SU-DHL-6 (cell line): ENCODE measurements at regions not wholly inside any gene's neighbourhood (a gene's known extent, or its start where the extent isn't known, plus 50 kb on each side); places are given as distances from the start of the nearest gene placed in this dataset.

Experiments used
- H2AFZ ChIP-seq: fragments of 200-600 bp; sonication (generic); 2 replicates; pipeline ENCODE4 v1.6.1; 2014; ENCODE audit warnings: low read depth, mild to moderate bottlenecking, moderate library complexity, mixed read lengths, antibody characterized with exemption, low read length; ENCODE audit not compliant: severe bottlenecking
- H3F3A ChIP-seq: fragments of 200-600 bp; shearing (Covaris generic); 2 replicates; pipeline ENCODE4 v1.6.0; 2016; ENCODE audit warnings: antibody characterized with exemption, mild to moderate bottlenecking; ENCODE audit not compliant: insufficient read depth
- H3K27ac ChIP-seq: fragments of 200-600 bp; sonication (generic); 2 replicates; pipeline ENCODE4 v1.5.1; 2016; ENCODE audit warnings: low read depth, mild to moderate bottlenecking, low read length, moderate library complexity, mixed read lengths
- H3K27me3 ChIP-seq: fragments of 200-600 bp; sonication (generic), shearing (Covaris generic); 2 replicates; pipeline ENCODE4 v1.6.0; 2014; ENCODE audit warnings: mild to moderate bottlenecking, low read length
- H3K36me3 ChIP-seq: fragments of 200-600 bp; sonication (generic); 2 replicates; pipeline ENCODE4 v1.6.1; 2014; ENCODE audit warnings: mild to moderate bottlenecking, low read length, mixed read lengths
- H3K4me2 ChIP-seq: fragments of 300-600, 200-600 bp; shearing (Covaris generic), sonication (generic); 2 replicates; pipeline ENCODE4 v1.6.0; 2014; ENCODE audit warnings: low read length, low read depth, mild to moderate bottlenecking; ENCODE audit not compliant: poor library complexity, severe bottlenecking
- H3K4me3 ChIP-seq: fragments of 200-600 bp; sonication (generic); 2 replicates; pipeline ENCODE4 v1.5.1; 2014; ENCODE audit warnings: antibody characterized with exemption, low read length, mild to moderate bottlenecking, mixed read lengths; ENCODE audit not compliant: insufficient read depth, poor library complexity, severe bottlenecking
- H3K79me2 ChIP-seq: fragments of 200-600 bp; sonication (generic); 2 replicates; pipeline ENCODE4 v1.6.1; 2014; ENCODE audit warnings: mild to moderate bottlenecking, low read length, moderate library complexity; ENCODE audit not compliant: insufficient read depth
- H3K9ac ChIP-seq: fragments of 200-600 bp; sonication (generic); 2 replicates; pipeline ENCODE4 v1.7.0; 2014; ENCODE audit warnings: mild to moderate bottlenecking, low read length
- H3K9me2 ChIP-seq: fragments of 200-600 bp; sonication (generic); replicated peaks from 2 replicates; pipeline ENCODE4 v1.6.1; 2014; ENCODE audit warnings: low read length; ENCODE audit not compliant: insufficient read depth
- H3K9me3 ChIP-seq: fragments of 200-600 bp; sonication (generic); 2 replicates; pipeline ENCODE4 v1.6.1; 2014; ENCODE audit warnings: low read length, mixed read lengths; ENCODE audit not compliant: insufficient read depth
- H4K20me1 ChIP-seq: fragments of 200-600 bp; sonication (generic); 2 replicates; pipeline ENCODE4 v1.6.1; 2014; ENCODE audit warnings: low read depth, mild to moderate bottlenecking, antibody characterized with exemption, low read length, moderate library complexity, mixed read lengths
- EZH2phosphoT487 ChIP-seq: fragments of 200-600 bp; sonication (generic), shearing (Covaris generic); conservative IDR thresholded peaks from 2 replicates; pipeline ENCODE4 v1.6.1; 2018; ENCODE audit warnings: mild to moderate bottlenecking, antibody characterized with exemption, low read length, moderate library complexity, mixed read lengths
- TF ChIP-seq, protein P1 (sequence below): fragments of 200-600 bp; sonication (generic); IDR thresholded peaks from one replicate; pipeline ENCODE4 v1.5.1; 2017; ENCODE audit warnings: antibody characterized with exemption, mild to moderate bottlenecking, low read length, moderate library complexity; ENCODE audit not compliant: insufficient read depth, poor library complexity, severe bottlenecking

DNA sequence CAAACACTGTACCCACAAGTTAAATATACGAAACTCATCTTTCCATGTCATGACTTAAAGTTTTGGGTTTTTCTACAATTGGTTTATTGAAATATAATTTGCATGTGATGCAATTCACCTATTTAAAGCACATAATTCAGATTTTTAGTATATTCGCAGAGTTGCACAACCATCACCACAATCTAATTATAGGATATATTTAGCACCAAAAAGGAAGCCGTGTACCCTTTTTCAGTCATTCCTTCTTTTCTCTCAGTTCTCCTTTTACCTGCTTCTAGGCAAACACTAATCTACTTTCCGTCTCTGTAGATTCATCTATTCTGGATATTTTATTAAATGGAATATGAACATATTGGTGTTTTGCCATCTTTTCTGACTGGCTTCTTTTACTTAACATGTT, 1458.1 kb upstream of the TENM4 start:
- no peak overlapping the region for H2AFZ ChIP-seq
- H3K4me2 ChIP-seq = no peak overlapping the region
- no peaks in the 10 kb centered on the region for H3K27me3 ChIP-seq
- H3K9me2 ChIP-seq = no peaks in the 10 kb centered on the region
- H3F3A ChIP-seq = no peaks in the 10 kb centered on the region
- no peak overlapping the region for H3K4me3 ChIP-seq
- no peaks in the 10 kb centered on the region for H3K9me3 ChIP-seq
- TF ChIP-seq EZH2phosphoT487 = no peak
- TF ChIP-seq, protein P1, sequence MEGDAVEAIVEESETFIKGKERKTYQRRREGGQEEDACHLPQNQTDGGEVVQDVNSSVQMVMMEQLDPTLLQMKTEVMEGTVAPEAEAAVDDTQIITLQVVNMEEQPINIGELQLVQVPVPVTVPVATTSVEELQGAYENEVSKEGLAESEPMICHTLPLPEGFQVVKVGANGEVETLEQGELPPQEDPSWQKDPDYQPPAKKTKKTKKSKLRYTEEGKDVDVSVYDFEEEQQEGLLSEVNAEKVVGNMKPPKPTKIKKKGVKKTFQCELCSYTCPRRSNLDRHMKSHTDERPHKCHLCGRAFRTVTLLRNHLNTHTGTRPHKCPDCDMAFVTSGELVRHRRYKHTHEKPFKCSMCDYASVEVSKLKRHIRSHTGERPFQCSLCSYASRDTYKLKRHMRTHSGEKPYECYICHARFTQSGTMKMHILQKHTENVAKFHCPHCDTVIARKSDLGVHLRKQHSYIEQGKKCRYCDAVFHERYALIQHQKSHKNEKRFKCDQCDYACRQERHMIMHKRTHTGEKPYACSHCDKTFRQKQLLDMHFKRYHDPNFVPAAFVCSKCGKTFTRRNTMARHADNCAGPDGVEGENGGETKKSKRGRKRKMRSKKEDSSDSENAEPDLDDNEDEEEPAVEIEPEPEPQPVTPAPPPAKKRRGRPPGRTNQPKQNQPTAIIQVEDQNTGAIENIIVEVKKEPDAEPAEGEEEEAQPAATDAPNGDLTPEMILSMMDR = no peak
- no peak overlapping the region for H3K27ac ChIP-seq
- H3K36me3 ChIP-seq = no peaks in the 10 kb centered on the region
- no peaks in the 10 kb centered on the region for H4K20me1 ChIP-seq
- H3K9ac ChIP-seq = no peak overlapping the region
- no peaks in the 10 kb centered on the region for H3K79me2 ChIP-seq

DNA sequence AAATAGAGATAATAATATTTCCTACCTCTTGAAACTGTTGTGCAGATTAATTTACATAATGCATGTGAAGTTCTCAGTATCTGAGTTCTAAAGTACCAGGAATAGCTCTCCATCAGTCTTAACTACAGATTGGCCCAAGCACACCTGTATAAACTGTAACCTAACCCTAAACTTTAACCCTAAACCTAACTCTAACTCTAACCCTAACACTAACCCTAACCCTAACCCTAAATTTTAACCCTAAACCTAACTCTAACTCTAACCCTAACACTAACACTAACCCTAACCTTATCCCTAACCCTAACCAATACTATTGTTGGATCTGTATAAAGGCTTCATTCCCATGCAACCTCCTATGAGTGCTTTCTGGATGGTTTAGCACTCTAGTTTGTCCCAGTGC, 1445.9 kb upstream of the TENM4 start:
- Histone ChIP-seq H3K27ac (no peak overlapping the region), H3K36me3 (no peaks in the 10 kb centered on the region), H3K9me2 (no peaks in the 10 kb centered on the region), H3K27me3 (no peaks in the 10 kb centered on the region), H3K4me3 (no peak overlapping the region), H2AFZ (no peak overlapping the region), H4K20me1 (no peaks in the 10 kb centered on the region), H3K9me3 (no peaks in the 10 kb centered on the region), H3K79me2 (no peaks in the 10 kb centered on the region), H3K4me2 (no peak overlapping the region), H3F3A (no peaks in the 10 kb centered on the region), H3K9ac (no peak overlapping the region)
- no peak for TF ChIP-seq EZH2phosphoT487
- TF ChIP-seq, protein P1 = no peak

DNA sequence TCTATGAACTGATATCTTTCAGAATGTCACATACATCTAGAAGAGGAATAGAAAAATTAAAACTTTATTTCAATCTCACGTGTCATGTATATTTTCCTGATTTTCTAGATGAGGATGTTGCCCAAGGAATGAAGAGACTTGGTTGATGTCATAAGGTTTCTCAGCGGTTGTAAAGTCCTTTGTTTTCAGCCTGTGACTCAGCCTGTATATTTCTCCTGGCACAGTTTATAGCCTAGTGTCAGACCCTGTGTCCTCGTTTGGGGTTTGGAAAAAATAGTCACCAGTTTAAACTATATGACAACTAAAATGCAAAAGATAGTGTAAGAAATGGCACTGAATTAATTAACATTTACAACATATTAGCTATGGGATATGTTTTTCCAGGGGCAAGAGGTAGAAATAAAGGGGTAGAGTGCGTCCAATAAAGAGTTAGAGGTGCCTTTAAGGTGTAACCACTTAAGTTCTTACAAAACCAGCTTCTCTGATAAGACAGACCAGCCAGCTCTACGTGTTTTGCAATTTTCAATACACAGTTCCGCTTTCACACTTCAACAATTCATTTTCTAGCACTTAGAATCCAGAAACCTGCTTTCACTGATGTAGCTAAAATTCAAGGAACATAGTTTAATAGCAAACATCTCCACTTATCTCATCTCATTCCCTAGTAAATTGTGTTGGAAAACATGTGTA, 1432.6 kb upstream of the TENM4 start:
- Histone ChIP-seq H3K27ac (no peak overlapping the region), H3F3A (no peaks in the 10 kb centered on the region), H4K20me1 (no peaks in the 10 kb centered on the region), H3K4me2 (no peak overlapping the region), H3K9me2 (no peaks in the 10 kb centered on the region), H3K27me3 (no peaks in the 10 kb centered on the region), H3K9ac (no peak overlapping the region), H3K4me3 (no peak overlapping the region), H2AFZ (no peak overlapping the region), H3K36me3 (no peaks in the 10 kb centered on the region), H3K9me3 (no peaks in the 10 kb centered on the region), H3K79me2 (no peaks in the 10 kb centered on the region)
- TF ChIP-seq, protein P1 = no peak
- no peak for TF ChIP-seq EZH2phosphoT487
